ENCODE measurements at regions not wholly inside any gene's neighbourhood (a gene's known extent, or its start where the extent isn't known, plus 50 kb on each side); places are given as distances from the start of the nearest gene placed in this dataset.

DNA sequence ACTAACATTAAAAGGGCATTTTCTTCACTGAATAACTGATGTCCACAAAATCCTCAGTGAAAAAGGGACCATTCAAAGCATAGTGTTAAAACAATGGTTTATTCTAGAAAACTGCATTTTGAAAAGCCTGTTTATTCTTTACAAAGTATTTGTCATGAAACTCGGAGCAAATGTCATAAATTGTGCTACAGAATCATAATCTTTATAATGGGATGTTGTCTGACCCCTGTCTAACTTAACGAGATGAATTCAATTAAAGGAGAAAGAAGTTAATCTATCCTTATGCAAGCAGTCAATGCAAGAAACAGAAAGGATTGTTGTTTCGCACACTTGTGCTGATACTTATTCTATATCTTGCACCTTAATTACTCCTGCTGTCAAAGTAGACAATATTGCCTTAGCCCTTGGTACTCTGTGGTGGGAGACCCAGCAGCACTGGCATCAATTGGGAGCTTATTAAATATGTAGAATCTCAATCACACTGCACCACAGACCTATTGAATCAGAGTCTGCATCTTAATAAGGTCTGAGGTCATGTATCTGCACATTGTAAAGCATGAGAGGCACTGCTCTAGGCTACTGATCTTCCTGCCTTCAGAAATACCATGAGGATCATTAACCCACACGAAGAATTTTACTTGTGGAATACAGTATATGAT lies 708.3 kb downstream of the HDGFL1 start:
- TF ChIP-seq, protein P1, sequence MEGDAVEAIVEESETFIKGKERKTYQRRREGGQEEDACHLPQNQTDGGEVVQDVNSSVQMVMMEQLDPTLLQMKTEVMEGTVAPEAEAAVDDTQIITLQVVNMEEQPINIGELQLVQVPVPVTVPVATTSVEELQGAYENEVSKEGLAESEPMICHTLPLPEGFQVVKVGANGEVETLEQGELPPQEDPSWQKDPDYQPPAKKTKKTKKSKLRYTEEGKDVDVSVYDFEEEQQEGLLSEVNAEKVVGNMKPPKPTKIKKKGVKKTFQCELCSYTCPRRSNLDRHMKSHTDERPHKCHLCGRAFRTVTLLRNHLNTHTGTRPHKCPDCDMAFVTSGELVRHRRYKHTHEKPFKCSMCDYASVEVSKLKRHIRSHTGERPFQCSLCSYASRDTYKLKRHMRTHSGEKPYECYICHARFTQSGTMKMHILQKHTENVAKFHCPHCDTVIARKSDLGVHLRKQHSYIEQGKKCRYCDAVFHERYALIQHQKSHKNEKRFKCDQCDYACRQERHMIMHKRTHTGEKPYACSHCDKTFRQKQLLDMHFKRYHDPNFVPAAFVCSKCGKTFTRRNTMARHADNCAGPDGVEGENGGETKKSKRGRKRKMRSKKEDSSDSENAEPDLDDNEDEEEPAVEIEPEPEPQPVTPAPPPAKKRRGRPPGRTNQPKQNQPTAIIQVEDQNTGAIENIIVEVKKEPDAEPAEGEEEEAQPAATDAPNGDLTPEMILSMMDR (IDR thresholded peaks at IDR 0.05): no peak
- TF ChIP-seq EP300 (IDR thresholded peaks at IDR 0.05) (no peak), KDM5A (IDR thresholded peaks at IDR 0.05) (no peak)

Data from A549 (cell line).